PC-9 (cell line): ENCODE measurements at regions not wholly inside any gene's neighbourhood (a gene's known extent, or its start where the extent isn't known, plus 50 kb on each side); places are given as distances from the start of the nearest gene placed in this dataset.

Source experiments
- EZH2 ChIP-seq: fragments of 200-600 bp; sonication (generic); IDR thresholded peaks from 2 replicates; pipeline ENCODE4 v1.8.0; 2017; ENCODE audit warnings: antibody characterized with exemption, low read depth
- TF ChIP-seq, protein P1 (sequence below): fragments of 200-600 bp; sonication (generic); conservative IDR thresholded peaks from 2 replicates; pipeline ENCODE4 v1.6.1; 2017; ENCODE audit warnings: mixed run types, antibody characterized with exemption, mild to moderate bottlenecking, moderate library complexity

DNA sequence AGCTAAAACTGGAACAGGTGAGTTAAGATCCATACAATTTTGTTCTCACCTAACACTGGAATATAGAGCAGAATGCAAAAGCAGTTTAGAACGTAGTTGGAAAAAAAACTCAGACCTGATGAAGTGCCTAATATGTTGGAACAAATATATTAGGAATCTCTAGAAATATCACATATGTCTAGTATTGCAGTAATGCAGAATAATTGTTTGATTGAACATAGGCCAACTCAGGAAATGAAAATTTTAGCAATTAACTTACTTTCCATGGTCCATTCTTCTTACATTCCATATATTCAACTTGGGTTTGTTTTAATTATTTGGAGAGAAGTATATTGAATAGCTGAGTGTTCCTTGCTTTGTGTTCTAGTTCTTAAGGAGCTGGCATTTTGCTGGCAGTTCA, 111.8 kb upstream of the ADAMTSL1 start:
- TF ChIP-seq EZH2, result no peak
- TF ChIP-seq, protein P1, sequence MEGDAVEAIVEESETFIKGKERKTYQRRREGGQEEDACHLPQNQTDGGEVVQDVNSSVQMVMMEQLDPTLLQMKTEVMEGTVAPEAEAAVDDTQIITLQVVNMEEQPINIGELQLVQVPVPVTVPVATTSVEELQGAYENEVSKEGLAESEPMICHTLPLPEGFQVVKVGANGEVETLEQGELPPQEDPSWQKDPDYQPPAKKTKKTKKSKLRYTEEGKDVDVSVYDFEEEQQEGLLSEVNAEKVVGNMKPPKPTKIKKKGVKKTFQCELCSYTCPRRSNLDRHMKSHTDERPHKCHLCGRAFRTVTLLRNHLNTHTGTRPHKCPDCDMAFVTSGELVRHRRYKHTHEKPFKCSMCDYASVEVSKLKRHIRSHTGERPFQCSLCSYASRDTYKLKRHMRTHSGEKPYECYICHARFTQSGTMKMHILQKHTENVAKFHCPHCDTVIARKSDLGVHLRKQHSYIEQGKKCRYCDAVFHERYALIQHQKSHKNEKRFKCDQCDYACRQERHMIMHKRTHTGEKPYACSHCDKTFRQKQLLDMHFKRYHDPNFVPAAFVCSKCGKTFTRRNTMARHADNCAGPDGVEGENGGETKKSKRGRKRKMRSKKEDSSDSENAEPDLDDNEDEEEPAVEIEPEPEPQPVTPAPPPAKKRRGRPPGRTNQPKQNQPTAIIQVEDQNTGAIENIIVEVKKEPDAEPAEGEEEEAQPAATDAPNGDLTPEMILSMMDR, result no peak
